KOPT-K1 (cell line): ENCODE measurements at regions not wholly inside any gene's neighbourhood (a gene's known extent, or its start where the extent isn't known, plus 50 kb on each side); places are given as distances from the start of the nearest gene placed in this dataset.

Experiments used
- H3K27ac ChIP-seq: fragments of 200-600 bp; sonication (generic); 2 replicates; pipeline ENCODE4 v1.5.1; 2016; ENCODE audit warnings: antibody characterized with exemption, mild to moderate bottlenecking, low read depth, low read length; ENCODE audit not compliant: poor library complexity, severe bottlenecking
- H3K36me3 ChIP-seq: fragments of 200-600 bp; sonication (generic); 2 replicates; pipeline ENCODE4 v1.5.1; 2017; ENCODE audit warnings: antibody characterized with exemption, mild to moderate bottlenecking, low read length, moderate library complexity; ENCODE audit not compliant: insufficient read depth
- H3K9me3 ChIP-seq: fragments of 200-600 bp; sonication (generic); 2 replicates; pipeline ENCODE4 v1.5.1; 2017; ENCODE audit warnings: antibody characterized with exemption, low read length, mild to moderate bottlenecking; ENCODE audit not compliant: insufficient read depth, poor library complexity, severe bottlenecking

DNA sequence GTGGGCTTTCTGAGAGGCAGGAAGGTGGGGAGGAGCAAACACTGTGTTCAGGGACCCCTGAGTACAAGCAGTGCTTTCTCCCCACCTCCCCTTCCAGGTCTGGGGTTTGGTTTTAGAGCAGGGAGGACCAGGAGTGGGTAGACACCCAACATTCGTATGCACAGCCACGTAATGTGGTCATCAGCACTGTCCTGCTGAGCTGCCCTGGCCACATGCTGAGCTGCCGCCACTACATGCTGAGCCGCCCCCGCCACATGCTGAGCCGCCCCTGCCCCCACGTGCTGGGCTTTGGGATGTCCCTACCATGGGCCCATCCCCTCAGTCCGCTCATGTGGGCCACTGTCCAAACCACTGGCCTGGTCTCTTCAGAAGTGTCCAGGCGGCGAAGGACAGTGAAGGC lies 214.9 kb upstream of the CST7 start:
- Histone ChIP-seq H3K36me3 (no peaks in the 10 kb centered on the region), H3K27ac (no peak overlapping the region), H3K9me3 (peaks cover 5% of the 10 kb centered on the region)

- Histone ChIP-seq H3K36me3 (no peaks in the 10 kb centered on the region), H3K27ac (no peak overlapping the region)
These were observed 213.8 kb upstream of the CST7 start for GRCh38 chr20:24735263-24735662.

DNA sequence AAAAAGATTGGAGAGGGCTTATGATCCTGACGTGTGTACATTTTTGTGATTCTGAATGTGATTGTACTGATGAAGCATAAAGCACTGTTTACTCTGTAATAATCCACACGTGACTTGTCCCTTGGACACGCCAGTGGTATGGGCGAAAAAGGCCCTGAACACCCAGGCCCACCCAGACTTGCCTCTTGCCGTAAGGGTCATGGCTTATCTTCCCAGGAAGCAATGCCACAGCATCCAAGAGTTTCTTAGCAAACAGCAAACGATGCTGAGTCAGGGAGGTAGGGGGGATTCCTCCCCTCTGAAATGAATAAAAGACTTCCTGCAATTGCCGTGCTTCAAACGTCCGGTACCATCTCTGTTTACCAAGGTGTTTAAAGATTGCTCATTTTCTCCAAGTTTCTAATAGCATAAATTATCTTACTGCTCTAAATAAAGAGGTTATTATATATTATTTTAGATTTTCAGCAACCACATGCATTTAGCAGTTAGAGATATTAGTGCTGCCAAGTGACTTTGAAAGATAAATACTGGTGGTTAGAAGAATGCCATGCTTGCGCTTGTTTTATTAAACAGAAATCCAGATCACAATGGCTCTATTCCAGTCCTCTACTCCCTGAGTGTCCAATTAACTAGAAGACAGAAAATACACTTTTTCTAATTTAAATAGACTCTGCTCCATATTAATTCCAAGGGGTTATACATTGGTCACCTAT lies 212.8 kb upstream of the CST7 start:
- no peak overlapping the region for H3K27ac ChIP-seq
- no peaks in the 10 kb centered on the region for H3K9me3 ChIP-seq
- no peaks in the 10 kb centered on the region for H3K36me3 ChIP-seq

More at GRCh38 chr20:24735263-24735662, 213.8 kb upstream of the CST7 start:
- no peaks in the 10 kb centered on the region for H3K9me3 ChIP-seq

- Histone ChIP-seq H3K36me3 (no peaks in the 10 kb centered on the region), H3K9me3 (no peaks in the 10 kb centered on the region), H3K27ac (no peak overlapping the region)
These were observed 212.2 kb upstream of the CST7 start for GRCh38 chr20:24736844-24737211.

- Histone ChIP-seq H3K36me3 (no peaks in the 10 kb centered on the region), H3K27ac (no peak overlapping the region), H3K9me3 (no peaks in the 10 kb centered on the region)
These were observed 211.7 kb upstream of the CST7 start for GRCh38 chr20:24737212-24737850.

- Histone ChIP-seq H3K27ac (peak overlapping the region; percentile 78), H3K9me3 (no peaks in the 10 kb centered on the region), H3K36me3 (no peaks in the 10 kb centered on the region)
These were observed 210.9 kb upstream of the CST7 start for GRCh38 chr20:24738058-24738775.

GRCh38 chr20:24738981-24739633 lies 210.0 kb upstream of the CST7 start:
- peak overlapping the region; percentile 78 for H3K27ac ChIP-seq
- no peaks in the 10 kb centered on the region for H3K9me3 ChIP-seq

GRCh38 chr20:24739746-24740145 lies 209.3 kb upstream of the CST7 start:
- no peaks in the 10 kb centered on the region for H3K9me3 ChIP-seq
- H3K36me3 ChIP-seq: no peaks in the 10 kb centered on the region
- H3K27ac ChIP-seq: peak overlapping the region; percentile 78

More at GRCh38 chr20:24738981-24739633, 210.0 kb upstream of the CST7 start:
- no peaks in the 10 kb centered on the region for H3K36me3 ChIP-seq

DNA sequence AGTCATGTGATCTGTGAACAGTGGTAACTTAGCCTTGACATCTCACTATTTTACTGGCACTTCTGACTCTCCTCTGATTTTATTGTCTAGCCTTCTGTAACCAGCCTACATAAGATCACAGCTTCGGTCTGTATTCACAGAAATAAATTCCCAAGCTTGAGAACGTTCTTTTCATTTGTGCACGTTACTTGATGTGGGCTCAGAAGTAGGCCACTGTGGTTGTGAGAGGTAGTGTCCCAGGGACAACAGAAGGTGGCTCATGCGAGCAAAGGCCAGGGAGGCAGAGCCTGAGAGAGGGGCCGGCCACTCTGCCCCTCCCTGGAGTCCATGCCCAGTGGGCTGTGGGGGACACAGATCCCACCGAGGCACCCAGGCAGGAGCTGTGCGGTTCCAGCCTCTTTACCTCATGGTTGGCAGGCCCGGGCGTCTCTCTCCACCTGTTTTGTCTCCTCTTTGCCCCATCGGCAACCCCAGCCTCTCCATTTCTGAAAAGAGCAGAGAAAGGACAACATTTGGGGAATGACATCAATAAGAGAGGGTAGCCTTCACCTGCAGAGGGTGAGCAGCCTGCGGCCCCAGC lies 207.5 kb upstream of the CST7 start:
- H3K9me3 ChIP-seq: no peaks in the 10 kb centered on the region
- no peak overlapping the region for H3K27ac ChIP-seq
- no peaks in the 10 kb centered on the region for H3K36me3 ChIP-seq

DNA sequence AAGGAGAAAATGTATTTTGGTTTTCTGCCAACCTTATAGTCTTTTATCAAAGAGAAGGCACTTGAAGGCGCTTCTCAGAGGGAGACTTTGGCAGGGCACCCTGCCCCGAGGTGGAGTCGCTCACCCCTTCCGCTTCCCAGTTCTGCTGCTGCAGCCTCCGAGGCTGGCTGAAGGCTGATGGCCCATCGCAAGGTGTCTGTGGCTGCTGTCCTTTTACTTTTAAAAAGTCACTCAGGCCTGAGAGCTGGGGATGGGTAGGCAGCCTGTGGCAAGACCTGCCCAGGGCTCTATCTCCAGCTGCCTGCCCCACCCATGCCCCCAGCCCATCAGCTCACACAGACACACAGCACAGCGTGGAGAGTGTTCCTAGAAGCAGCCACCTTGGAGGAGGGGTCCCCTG lies 206.6 kb upstream of the CST7 start:
- no peak overlapping the region for H3K27ac ChIP-seq
- no peaks in the 10 kb centered on the region for H3K36me3 ChIP-seq
- H3K9me3 ChIP-seq: no peaks in the 10 kb centered on the region

DNA sequence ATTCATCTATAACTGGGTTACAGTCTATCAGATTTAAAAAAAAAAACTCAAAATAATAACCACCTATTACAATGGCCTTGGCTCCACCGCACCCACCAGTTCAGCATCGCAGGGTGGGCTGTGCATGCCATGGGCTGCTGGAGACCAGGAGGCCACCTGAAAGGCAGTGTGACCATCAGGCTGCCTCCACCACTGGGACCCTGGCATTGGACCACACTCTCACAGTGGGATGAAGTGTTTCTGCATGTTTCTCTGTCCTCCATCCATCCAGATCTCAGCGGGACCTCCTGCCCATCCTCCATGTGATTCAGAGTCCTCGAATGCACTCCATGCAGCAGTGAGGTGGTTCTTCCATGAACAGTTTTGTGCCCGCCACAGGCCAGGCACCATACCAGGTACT lies 206.1 kb upstream of the CST7 start:
- no peak overlapping the region for H3K27ac ChIP-seq
- no peaks in the 10 kb centered on the region for H3K36me3 ChIP-seq
- no peaks in the 10 kb centered on the region for H3K9me3 ChIP-seq

GRCh38 chr20:24743641-24744040 lies 205.4 kb upstream of the CST7 start:
- Histone ChIP-seq H3K27ac (no peak overlapping the region), H3K36me3 (no peaks in the 10 kb centered on the region), H3K9me3 (no peaks in the 10 kb centered on the region)

- Histone ChIP-seq H3K9me3 (no peaks in the 10 kb centered on the region), H3K27ac (no peak overlapping the region), H3K36me3 (no peaks in the 10 kb centered on the region)
These were observed 204.3 kb upstream of the CST7 start for GRCh38 chr20:24744747-24745146.

GRCh38 chr20:24745206-24745605 lies 203.9 kb upstream of the CST7 start:
- no peak overlapping the region for H3K27ac ChIP-seq
- no peaks in the 10 kb centered on the region for H3K9me3 ChIP-seq

More at GRCh38 chr20:24745206-24745605, 203.9 kb upstream of the CST7 start:
- no peaks in the 10 kb centered on the region for H3K36me3 ChIP-seq
